AG08396 (cell line): ENCODE measurements at regions not wholly inside any gene's neighbourhood (a gene's known extent, or its start where the extent isn't known, plus 50 kb on each side); places are given as distances from the start of the nearest gene placed in this dataset.

Experiments used
- DNase-seq: peaks from one replicate; pipeline ENCODE4 v3.0.0; 2012; ENCODE audit warnings: low spot score, mixed read lengths

- no peak for DNase-seq
These were observed 51.4 kb downstream of the MARCHF4 start for GRCh38 chr2:216320852-216321251.

DNA sequence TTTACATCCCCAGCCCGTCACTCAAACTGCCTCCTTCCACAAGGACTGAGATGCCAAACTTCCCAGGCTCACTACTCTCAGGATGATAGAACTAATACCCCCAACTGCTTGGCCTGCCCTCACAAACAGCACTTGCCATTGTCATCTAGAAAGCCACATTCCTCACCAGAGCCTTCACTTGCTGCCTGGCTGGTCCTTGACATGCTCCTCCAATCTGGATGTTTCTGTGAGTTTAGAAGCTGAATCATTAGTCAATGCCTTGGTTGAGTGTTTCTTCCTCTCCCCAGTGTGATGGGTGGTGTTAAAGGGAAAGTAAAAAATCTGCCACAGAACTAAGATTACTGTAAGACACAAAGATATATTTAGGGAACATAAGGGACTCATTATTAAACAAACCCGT lies 52.5 kb downstream of the MARCHF4 start:
- no peak for DNase-seq

- DNase-seq, result no peak
These were observed 53.8 kb downstream of the MARCHF4 start for GRCh38 chr2:216318521-216318874.

DNA sequence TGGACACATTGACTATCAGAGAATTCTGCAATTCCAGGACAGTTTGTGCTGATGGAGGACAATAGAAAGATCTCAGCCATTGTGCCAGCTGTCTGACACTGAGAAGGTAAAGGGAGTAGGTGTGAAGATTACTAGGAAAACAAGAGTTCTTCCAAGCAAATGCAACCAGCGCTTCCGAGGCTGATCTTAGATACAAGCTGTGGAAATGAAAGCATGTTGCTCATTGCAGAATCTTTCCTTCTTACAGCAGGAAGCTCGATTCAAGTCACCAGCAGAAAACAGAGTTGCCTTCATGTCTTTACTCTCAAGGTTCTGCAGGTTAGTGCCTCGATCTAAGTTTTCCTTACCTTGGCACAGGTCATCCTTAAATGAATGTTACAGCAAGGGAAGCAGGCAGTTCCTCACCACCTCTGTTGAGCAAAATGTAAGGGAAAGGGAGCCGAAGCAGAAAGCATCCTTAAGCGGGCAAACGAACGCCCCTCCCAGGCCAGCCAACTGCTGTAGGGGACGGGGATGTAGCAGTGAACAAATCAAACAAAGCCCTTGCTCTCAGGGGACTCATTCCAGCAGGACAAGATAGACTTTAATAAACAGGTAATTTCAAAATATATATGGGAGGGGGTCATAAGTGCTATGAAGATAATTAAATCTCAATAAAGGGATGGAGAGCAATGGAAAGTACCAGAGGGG lies 54.3 kb downstream of the MARCHF4 start:
- DNase-seq, result no peak

DNA sequence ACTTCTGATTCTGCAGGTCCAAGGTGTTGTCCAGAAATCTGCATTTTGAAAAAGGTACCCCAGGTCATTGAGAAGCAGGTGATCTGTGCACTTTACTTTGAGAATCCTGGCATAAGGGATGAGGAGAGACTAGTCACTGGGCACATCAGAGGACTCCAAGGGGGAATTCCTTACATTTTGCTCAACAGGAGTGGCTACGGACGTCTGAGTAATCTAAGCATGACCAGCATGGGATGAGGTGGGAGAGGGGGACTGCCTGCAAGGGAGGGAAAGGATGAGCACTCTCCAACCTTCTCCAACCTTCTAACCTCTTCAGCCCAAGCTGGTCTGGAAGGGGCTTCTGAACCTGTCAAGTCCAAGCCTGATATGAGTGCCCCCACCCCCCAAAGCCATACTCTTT lies 55.5 kb downstream of the MARCHF4 start:
- peak; percentile 62 for DNase-seq

DNA sequence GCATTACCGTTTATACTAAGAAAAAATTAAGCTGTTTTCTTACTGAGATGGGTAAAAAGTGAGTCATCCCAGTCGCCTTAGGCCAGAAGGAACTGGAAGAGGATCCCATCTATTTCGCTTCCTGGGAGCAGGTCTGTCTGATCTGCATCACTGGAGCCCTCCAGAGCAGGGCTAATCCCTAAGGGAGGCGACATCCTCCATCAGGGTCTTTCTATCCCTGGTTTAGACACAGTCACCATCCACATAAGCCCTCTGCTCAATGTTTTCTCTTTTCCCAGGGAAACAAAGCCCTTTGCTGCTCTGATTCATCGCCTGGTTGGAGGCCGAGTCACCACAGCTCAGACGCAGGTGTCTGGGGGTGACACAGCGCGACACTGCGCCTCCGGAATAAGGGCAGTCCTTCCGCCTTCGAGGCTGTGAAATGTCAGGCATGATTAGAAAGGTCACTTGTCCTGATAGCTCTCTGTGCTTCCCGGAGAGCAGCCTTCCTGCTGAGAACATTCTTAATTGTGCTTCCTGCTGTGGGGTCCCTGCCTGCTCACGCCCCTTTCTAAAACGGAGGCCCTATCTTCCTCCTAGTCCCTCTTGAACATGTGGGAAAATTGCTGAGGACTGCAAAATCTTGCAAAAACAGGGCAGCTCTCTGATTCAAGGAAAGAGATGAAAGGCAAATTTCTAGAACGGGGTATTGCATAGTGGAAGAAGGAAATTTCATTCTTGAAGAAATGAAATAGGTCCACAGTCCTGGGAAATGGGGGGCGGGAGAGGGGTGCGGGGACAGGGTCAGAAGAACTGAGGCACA lies 56.3 kb downstream of the MARCHF4 start:
- peak; percentile 52 for DNase-seq

GRCh38 chr2:216312441-216312840 lies 59.8 kb downstream of the MARCHF4 start:
- DNase-seq, result no peak

DNA sequence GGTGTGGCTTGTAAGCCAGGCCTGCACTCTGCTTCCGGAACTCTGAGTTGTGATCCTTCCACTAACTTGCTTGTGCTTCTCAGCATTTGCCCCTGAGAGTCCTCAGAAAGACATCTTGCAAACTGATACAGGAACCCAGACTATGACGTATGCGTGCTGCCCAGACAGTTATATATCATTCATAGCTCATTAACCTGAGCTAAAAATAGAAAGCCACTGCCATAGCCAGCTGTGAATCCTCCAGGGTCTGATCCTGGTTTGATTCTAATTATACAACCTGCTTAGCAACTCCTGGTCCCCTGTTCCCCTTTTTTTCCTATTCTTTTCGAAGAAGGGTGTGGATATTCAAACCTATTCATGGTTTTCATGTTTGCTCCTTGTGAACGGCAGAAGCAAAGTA lies 63.7 kb downstream of the MARCHF4 start:
- no peak for DNase-seq

GRCh38 chr2:216307496-216307895 lies 64.8 kb downstream of the MARCHF4 start:
- DNase-seq, result no peak

DNA sequence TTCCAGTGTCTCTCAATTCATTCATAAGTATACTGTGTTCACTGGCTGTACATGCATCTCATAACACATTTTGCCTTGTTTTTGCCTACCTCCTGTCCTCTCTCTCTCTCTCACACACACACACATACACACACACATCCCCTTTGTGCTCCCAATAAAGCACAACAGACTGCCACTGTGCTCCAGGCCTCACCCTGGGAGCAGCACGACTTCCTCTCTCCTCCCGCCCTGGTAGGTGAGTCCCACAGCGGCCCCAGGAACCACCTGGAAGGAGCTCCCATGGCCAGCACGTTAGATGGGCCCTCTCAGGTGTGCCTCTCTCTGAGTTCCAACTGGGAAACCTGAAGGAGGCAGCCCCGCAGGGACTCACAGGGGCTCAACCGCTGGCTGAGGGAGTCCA lies 65.4 kb downstream of the MARCHF4 start:
- no peak for DNase-seq

- no peak for DNase-seq
These were observed 66.7 kb downstream of the MARCHF4 start for GRCh38 chr2:216305574-216305973.

DNA sequence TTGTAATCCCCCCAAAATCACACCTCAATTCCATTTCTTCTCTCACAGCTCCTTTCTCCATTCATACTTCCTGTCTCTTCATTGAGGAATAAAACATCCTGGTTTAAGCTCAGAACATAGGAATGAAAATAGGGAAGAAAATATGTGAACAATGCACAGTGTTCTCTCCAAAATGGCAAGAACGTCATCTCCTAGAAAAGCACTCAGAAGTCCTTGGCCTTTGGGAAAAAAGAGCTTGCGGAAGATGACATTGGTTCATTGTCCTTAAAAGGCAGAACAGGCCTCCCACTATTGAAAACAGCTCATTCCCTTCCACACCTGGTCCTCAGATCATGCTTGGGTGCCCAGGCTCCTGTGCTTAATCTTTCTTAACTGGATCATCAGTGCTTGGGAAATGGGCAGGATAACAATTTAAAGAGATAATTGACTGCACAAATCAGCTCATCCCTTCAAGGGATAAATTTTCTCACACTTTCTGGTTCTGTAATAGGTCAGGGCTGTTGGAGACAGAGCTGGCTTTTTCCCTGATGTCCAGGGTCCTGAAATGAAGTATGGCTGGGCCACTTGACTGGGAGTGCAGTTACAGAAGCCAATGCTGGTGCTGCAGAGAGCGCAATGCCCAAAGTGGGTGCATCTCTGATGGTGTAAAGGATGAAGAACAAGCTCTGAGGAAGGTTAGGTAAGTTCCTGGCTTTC lies 69.2 kb downstream of the MARCHF4 start:
- DNase-seq, result peak; percentile 39

- no peak for DNase-seq
These were observed 71.4 kb downstream of the MARCHF4 start for GRCh38 chr2:216300906-216301305.

GRCh38 chr2:216299588-216299987 lies 72.7 kb downstream of the MARCHF4 start:
- no peak for DNase-seq

DNA sequence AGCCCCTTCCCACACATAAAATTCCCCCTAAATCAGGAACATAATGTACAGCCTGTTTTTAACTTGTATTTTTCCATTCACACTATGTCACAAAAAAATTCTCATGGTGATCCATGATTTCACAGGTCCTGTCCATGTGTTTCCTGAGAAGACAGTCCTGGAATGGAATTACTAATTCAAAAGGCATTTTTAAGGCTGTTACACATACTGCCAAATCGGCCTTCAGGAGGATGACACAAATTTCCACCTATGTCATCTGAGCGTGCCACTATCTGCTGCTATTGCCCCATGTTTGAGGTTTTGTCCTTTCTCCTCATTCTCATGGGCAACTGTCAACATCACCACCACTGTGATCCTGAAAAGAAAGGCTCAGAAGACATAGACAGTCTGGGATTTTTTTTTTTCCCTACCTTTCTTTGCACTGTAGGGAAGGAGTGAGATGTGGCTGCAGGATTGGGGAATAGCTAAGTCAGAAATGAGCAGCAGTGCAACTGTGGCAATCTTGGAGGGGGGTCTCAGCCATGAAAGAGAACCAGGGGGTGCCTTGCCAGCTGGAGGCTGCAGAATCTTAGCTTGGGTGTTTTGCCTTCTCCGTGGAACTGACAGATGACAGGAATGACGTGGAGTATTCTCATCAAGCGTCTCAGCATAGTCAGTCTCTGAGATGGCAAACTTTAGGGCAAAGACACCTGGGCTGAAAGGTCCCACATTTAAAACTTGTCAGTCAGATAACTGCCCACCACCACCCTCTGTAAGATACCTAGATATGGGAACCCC lies 73.4 kb downstream of the MARCHF4 start:
- DNase-seq, result peak; percentile 60

DNA sequence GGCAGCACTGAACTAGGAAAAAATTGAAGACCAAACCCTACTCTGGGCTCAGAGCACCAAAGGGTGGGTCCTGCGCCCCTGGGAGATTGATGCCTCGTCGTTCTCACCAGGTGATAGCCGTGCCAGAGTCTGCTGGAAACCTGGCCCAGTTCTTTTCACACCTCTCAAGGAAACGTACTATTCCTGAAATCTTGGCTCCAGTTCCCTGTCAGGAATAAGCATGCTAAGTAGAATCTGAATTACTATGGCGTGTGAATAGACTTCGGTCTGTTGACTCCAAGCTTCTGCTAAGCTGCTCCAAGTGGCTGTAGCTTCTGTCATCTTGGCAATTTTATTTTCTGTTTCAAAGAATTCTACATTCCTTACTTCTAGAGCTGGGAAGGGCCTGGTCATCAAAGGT lies 75.4 kb downstream of the MARCHF4 start:
- no peak for DNase-seq

DNA sequence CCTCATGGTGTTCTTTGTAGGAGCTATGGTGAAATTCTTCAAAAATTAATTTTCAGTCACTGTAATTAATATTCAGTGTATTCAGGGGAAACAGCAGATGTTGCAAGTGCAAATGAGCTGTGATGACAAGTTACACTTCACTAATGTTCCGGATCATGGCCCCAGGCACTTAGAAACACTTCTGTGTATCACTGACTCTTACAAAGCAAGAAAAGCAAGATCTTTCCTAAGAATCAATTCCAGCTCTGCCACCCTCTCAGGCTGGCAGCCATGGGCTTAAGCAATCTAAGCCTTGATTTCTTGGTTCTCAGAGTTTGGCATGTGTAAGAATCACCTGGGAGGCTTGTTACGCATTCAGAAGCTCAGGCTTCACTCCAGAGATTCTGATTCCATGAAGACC lies 78.0 kb downstream of the MARCHF4 start:
- DNase-seq, result no peak

DNA sequence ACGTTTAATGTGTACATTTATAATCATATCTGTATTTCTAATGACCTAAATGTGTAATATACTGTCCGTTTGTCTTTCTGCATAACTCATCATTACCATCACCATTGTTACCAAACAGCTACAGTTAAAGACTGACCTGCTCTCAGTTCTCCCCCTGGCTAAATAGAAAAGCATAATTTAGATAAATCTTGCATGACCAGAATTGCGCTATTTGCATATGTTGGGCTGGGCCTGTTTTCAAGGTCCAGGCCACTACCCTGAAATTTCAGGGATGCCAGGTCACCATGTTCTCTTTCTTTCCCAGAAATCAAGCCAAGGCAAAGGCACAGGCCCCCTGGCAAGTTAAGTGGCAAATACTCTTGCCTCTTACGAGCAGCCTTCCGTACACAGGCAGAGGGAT lies 78.4 kb downstream of the MARCHF4 start:
- no peak for DNase-seq

GRCh38 chr2:216292886-216293301 lies 79.4 kb downstream of the MARCHF4 start:
- no peak for DNase-seq

GRCh38 chr2:216292475-216292874 lies 79.8 kb downstream of the MARCHF4 start:
- DNase-seq, result no peak

GRCh38 chr2:216289470-216289869 lies 82.8 kb downstream of the MARCHF4 start:
- DNase-seq, result no peak

- DNase-seq, result no peak
These were observed 85.0 kb downstream of the MARCHF4 start for GRCh38 chr2:216287251-216287650.
